ENCODE measurements at regions not wholly inside any gene's neighbourhood (a gene's known extent, or its start where the extent isn't known, plus 50 kb on each side); places are given as distances from the start of the nearest gene placed in this dataset.

DNA sequence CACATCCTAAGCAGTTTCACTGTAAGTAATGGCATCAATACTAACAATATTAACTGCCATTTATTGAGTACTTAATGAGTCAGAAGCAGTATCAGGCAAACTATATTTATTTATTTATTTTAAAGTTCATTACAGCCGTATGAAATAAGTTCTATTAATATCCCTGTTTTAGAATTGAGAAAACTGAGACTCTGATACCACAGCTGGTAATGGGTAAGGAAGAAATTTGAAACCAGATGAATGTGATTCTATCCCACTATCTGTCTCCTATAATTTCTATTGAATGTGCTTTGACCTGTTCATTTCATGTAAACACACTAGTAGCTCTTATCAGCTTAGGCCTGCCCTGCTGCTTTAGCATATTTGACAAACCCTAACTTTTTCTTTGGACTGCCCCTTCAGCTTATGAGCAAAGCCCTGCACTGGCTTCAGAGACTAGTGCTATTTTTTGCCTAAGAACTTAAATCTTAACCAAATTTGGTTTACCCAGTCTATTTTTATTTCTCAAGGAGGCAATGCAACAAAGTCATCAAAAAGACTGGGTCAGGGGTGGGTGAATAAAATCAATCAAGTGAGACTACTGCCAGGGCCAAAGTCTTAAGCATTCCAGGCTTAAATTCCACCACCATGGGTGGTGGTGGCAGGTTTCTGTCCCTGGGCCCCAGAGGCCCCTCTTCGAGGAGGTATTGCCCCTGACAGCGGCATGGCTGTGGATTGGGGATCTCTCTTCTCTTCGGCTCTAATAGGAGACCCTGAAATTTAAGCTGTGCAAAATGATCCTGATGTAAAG, 143.4 kb downstream of the DLEU7 start:
- TF ChIP-seq MAZ (IDR thresholded peaks at IDR 0.05; ENCODE audit: borderline replicate concordance, low read depth, low read length): no peak
- TF ChIP-seq, protein P1, sequence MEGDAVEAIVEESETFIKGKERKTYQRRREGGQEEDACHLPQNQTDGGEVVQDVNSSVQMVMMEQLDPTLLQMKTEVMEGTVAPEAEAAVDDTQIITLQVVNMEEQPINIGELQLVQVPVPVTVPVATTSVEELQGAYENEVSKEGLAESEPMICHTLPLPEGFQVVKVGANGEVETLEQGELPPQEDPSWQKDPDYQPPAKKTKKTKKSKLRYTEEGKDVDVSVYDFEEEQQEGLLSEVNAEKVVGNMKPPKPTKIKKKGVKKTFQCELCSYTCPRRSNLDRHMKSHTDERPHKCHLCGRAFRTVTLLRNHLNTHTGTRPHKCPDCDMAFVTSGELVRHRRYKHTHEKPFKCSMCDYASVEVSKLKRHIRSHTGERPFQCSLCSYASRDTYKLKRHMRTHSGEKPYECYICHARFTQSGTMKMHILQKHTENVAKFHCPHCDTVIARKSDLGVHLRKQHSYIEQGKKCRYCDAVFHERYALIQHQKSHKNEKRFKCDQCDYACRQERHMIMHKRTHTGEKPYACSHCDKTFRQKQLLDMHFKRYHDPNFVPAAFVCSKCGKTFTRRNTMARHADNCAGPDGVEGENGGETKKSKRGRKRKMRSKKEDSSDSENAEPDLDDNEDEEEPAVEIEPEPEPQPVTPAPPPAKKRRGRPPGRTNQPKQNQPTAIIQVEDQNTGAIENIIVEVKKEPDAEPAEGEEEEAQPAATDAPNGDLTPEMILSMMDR (conservative IDR thresholded peaks at IDR 0.05; ENCODE audit: low read depth, low read length): no peak
- TF ChIP-seq RAD21 (IDR thresholded peaks at IDR 0.05; ENCODE audit: low read length): no peak
- TF ChIP-seq RFX5 (IDR thresholded peaks at IDR 0.05; ENCODE audit: low read depth, low read length): no peak
- no peak for TF ChIP-seq POLR2A (IDR thresholded peaks at IDR 0.05; ENCODE audit: low read depth, low read length)
- TF ChIP-seq BHLHE40 (IDR thresholded peaks at IDR 0.05; ENCODE audit: low read depth, low read length): no peak
- TF ChIP-seq CHD1 (IDR thresholded peaks at IDR 0.05; ENCODE audit: low read depth, low read length): no peak
- no peak for TF ChIP-seq SMC3 (IDR thresholded peaks at IDR 0.05; ENCODE audit: low read depth, low read length)
- no peak for TF ChIP-seq MAFK (IDR thresholded peaks at IDR 0.05; ENCODE audit: low read depth, low read length)
- TF ChIP-seq, protein P2, sequence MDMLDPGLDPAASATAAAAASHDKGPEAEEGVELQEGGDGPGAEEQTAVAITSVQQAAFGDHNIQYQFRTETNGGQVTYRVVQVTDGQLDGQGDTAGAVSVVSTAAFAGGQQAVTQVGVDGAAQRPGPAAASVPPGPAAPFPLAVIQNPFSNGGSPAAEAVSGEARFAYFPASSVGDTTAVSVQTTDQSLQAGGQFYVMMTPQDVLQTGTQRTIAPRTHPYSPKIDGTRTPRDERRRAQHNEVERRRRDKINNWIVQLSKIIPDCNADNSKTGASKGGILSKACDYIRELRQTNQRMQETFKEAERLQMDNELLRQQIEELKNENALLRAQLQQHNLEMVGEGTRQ (IDR thresholded peaks at IDR 0.05; ENCODE audit: low read depth, low read length): no peak
- TF ChIP-seq, protein P3, sequence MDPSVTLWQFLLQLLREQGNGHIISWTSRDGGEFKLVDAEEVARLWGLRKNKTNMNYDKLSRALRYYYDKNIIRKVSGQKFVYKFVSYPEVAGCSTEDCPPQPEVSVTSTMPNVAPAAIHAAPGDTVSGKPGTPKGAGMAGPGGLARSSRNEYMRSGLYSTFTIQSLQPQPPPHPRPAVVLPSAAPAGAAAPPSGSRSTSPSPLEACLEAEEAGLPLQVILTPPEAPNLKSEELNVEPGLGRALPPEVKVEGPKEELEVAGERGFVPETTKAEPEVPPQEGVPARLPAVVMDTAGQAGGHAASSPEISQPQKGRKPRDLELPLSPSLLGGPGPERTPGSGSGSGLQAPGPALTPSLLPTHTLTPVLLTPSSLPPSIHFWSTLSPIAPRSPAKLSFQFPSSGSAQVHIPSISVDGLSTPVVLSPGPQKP (IDR thresholded peaks at IDR 0.05; ENCODE audit: borderline replicate concordance, low read depth, low read length): no peak
- TF ChIP-seq NFE2L2 (IDR thresholded peaks at IDR 0.05; ENCODE audit: low read depth, low read length): no peak
